GM21360 (cell line): ENCODE measurements at regions not wholly inside any gene's neighbourhood (a gene's known extent, or its start where the extent isn't known, plus 50 kb on each side); places are given as distances from the start of the nearest gene placed in this dataset.

ENCODE experiments used
- ATAC-seq: cut with Tn5 transposase; IDR thresholded peaks from one replicate; pipeline ENCODE4 v1.9.1; 2021; ENCODE audit warnings: mild to moderate bottlenecking, moderate library complexity; ENCODE audit not compliant: unreplicated experiment

- ATAC-seq = no peak
Measured at GRCh38 chr4:133891011-133891410, 310.6 kb downstream of the PABPC4L start.

DNA sequence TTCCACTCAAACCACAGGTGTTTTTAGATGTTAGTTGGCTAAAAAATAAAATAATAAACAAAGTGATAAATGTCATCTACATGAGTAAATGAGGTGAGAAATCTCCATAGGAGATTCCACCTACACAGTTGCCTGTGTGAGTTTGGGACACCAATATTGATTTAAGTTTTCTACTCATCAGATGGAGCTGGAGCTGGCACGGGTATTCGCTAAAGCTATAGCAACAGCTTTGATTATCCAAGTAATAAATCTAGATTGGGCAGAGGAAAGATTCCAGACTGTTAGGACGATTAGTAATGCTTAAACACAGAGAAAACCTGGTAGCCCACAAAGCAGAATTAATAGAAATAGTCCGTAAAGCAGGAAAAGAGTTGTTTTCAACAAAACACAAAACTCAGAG, 313.9 kb downstream of the PABPC4L start:
- ATAC-seq = no peak

GRCh38 chr4:133869486-133869885, 332.1 kb downstream of the PABPC4L start:
- no peak for ATAC-seq

DNA sequence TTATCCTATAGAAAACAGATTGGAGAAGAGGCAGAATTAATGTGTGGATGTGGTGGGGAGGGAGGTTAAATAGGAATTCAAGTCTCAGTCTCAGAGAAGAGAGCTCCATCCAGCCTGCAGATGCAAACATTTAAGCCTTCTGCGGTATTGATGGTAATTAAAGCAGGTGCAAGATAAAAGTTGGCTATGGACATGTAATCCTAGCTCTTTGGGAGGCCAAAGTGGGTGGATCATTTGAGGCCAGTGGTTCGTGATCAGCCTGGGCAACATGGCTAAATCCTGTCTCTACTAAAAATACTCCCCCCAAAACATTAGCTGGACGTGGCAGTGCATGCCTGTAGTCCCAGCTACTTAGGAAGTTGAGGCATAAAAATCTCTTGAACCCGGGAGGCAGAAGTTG, 332.7 kb downstream of the PABPC4L start:
- ATAC-seq = no peak

GRCh38 chr4:133866328-133866699, 335.3 kb downstream of the PABPC4L start:
- ATAC-seq = no peak

- no peak for ATAC-seq
Measured at GRCh38 chr4:133865612-133866327, 335.8 kb downstream of the PABPC4L start.

- no peak for ATAC-seq
Measured at GRCh38 chr4:133863153-133863552, 338.4 kb downstream of the PABPC4L start.

- ATAC-seq = no peak
Measured at GRCh38 chr4:133856731-133857355, 344.7 kb downstream of the PABPC4L start.

DNA sequence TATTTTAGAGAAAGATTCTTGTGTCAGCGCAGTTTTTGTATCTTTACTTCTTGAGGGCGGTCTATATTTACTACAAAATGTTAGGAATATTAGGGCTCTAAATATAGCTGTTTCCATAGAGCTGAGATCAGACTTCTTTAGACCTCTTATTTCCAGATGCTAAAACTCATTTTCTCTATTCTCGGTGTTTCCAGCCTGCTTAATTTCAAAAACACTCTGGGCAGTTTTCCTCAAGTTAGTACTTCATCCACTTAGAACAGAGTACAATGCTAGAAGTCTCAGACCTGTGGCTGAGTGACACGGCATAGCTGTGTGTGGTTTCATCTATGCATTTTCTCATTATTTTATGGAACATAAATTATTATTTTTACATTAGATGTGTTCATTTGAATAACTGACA, 346.6 kb downstream of the PABPC4L start:
- ATAC-seq = no peak

DNA sequence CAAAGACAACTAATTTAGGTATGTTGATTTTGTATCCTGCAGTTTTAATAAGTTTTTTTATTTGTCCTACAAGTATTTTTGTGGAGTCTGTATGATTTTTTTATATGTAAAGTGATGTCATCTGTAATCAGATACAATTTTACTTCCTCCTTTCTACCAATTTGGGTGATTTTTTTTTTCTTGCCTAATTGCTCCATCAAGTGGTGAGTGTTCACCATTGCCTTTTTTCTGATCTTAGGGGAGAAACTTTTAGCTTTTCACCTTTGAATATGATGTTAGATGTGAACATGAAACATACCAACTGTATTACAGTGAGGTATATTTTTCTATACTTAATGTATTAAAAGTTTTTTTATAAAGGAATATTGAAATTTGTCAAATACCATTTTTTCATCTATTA, 362.3 kb downstream of the PABPC4L start:
- no peak for ATAC-seq

- no peak for ATAC-seq
Measured at GRCh38 chr4:133823177-133823576, 378.4 kb downstream of the PABPC4L start.

- no peak for ATAC-seq
Measured at GRCh38 chr4:133812954-133813353, 388.6 kb downstream of the PABPC4L start.

GRCh38 chr4:133812236-133812635, 389.4 kb downstream of the PABPC4L start:
- ATAC-seq = no peak

DNA sequence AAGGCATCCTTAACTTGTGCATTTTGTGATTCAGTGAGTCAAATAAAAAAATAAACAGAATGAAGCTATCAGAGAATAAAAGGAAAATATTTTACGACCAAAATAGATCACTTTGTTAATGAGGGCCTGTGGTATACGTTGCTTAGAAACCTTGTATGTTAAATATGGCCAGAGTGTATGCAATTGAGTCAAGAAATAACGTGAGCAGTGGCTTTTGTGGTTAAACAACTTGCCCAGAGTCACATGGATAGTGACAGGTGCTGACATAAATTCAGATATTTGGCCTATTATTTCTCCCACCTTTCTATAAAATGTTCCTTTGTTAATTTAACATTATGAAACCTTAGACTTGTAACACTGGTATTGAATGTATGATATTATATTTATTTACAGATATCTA, 393.4 kb downstream of the PABPC4L start:
- ATAC-seq = no peak

DNA sequence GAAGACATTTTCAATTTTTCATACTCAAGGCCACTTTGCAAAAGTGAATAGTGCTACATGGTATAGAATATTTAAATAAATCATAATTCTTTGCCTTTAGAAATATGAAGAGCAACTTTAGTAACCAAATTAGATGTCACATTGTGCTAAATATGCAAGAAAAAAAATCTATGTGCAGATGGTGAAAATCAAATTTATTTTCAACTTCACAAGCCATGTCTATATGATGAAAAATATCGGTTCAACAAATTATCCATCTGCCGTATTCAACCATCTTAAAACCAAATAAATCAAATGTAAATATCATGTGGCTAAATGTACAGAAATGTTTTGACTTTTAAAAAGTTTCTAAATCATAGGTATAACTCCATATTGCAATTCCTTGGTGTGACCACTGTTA, 398.2 kb downstream of the PABPC4L start:
- ATAC-seq = no peak

DNA sequence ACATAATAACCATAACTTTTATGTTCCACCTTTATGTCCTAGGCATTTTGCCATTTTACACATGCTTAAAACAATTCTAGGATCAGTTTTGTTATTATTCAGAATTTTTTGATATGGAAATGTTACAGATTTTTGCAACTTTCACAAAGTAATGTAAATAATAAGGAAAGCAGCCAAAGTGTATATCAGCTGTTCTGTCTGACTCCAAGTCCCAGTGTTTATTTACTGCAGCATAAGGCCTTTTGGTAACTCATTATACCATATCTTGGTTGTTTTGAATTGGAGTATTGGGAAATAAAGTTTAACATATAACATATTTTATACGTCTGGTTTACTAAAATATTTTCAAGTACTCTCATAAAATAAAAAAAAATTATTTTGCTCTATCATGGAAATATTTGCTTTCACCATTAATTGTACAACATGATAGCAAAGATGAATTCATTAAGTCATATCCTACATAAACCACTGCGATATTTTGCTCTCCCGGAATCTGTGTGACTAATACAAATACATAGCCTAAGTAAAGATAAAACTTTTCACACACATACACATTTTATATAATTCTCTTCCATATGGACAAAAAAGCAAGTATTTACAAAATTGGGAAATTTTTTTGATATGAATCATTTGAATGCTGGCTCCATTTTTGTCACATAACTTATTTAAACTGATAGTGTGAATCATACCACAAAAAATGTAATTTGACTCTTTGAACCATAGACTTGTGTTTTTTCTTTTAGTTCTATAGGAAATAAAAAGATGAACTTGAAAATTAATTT, 399.0 kb downstream of the PABPC4L start:
- no peak for ATAC-seq

DNA sequence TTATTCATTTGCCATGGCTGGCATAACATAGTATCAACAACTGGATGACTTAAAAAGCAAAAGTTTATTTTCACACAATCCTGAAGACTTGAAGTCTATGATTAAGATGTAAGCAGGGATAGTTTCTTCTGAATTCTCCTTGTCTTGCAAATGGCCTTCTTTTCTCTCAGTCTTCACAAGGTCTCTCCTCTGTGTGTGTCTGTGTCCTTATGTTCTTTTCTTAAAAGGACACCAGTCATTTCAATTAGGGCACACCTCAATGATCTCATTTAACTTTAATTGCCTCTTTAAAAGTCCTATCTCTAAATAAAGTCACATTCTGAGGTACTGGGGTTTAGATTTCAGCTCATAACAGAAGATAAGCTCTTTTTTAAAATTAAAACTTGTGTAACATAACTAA, 399.7 kb downstream of the PABPC4L start:
- no peak for ATAC-seq

DNA sequence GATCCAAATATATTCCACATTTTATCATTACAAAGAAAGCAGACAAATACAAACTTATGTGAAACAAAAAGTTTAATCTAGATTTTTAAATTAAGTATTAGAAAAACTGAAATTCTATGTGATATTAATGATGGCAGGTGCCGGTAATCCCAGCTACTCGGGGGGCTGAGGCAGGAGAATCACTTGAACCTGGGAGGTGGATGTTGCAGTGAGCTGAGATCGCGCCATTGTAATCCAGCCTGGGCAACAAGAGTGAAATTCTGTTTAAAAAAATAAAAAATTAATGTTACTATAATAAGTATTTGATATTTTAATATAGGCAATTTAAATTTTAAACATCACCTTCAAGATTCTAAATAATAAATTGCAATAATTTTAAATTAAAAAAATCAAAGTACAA, 400.6 kb downstream of the PABPC4L start:
- no peak for ATAC-seq

DNA sequence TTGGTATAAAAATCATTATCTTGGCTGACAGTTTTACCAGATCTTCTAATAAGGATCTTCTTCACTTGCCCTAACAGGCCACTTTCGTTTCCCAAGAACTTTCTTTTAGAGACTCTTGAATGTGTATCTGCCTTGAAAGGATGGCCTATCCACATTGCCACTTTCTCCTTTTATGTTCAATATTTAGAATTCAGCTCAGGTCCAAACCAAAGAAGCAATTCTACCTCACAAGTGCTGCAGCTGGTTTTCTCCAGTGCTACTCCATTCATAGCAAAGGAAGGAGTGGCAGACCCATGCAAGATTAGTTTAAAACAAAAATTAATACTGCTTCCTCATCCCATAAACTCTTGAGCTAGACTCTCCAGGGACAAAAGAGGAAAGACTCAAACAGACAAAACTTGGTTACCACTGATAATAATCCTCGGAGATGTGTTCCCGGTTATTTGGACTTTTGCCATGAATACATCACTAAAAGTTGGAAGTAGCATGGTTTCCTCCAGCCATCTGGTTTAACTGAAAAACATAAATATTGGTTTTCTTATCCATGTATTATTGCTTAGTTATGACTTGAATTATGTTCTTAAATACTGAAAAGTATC, 401.8 kb downstream of the PABPC4L start:
- ATAC-seq = no peak

DNA sequence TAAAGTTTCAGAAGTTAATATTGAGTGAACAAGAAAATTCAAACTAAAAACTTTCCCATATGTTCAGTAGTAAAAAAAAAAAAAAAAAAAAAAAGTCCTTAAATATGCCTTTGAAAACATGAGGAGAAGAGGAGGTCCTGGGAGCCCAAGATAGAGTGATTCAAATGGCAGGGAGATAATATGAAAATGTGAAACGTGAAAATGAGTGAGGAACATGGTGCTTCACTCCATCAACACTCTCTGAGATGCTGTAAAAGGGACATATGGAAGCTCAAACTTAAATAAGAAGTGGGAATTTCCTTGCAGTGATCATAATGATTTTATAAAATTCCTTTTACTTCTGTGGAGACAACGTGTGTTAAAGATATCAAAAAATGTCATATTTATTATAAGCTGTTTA, 423.9 kb downstream of the PABPC4L start:
- no peak for ATAC-seq

GRCh38 chr4:133776961-133777360, 424.6 kb downstream of the PABPC4L start:
- ATAC-seq = no peak

DNA sequence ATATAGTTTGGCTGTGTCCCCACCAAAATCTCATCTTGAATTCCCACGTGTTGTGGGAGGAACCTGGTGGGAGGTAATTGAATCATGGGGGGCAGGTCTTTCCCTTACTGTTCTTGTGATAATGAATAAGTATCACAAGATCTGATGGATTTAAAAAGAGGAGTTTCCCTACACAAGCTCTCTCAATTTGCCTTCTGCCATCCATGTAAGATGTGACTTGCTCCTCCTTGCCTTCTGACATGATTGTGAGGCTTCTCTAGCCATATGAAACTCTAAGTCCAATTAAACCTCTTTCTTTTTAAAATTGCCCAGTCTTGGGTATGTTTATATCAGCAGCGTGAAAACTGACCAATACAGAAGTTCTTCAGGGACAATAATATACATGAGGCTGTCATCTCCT, 425.1 kb downstream of the PABPC4L start:
- ATAC-seq = no peak
